Panc1 (cell line): ENCODE measurements at regions not wholly inside any gene's neighbourhood (a gene's known extent, or its start where the extent isn't known, plus 50 kb on each side); places are given as distances from the start of the nearest gene placed in this dataset.

Experiments used
- CTCF ChIP-seq: fragments of 450-650 bp; IDR thresholded peaks from 2 replicates; pipeline ENCODE4 v1.5.1; 2017; ENCODE audit warnings: mild to moderate bottlenecking
- POLR2AphosphoS5 ChIP-seq: IDR thresholded peaks from 2 replicates; pipeline ENCODE4 v1.6.1; 2012; ENCODE audit warnings: mild to moderate bottlenecking, low read depth, low read length, moderate library complexity
- TCF7L2 ChIP-seq: IDR thresholded peaks from 2 replicates; pipeline ENCODE4 v1.6.1; 2011; ENCODE audit warnings: mild to moderate bottlenecking, low read depth, low read length, inconsistent platforms

- TF ChIP-seq CTCF (no peak), POLR2AphosphoS5 (no peak), TCF7L2 (no peak)
Observed at GRCh38 chr7:409339-410281, 110.0 kb downstream of the PDGFA start.
